Fibroblast of villous mesenchyme (primary cell): ENCODE measurements at regions not wholly inside any gene's neighbourhood (a gene's known extent, or its start where the extent isn't known, plus 50 kb on each side); places are given as distances from the start of the nearest gene placed in this dataset.

ENCODE experiments used
- DNase-seq: peaks from one replicate; pipeline ENCODE4 v3.0.0-alpha.2; 2010; ENCODE audit warnings: low read depth
- H3K4me3 ChIP-seq: 2 replicates; pipeline ENCODE4 v1.5.1; 2011; ENCODE audit warnings: low read depth, mild to moderate bottlenecking, low read length
- TF ChIP-seq, protein P1 (sequence below): IDR thresholded peaks from 2 replicates; pipeline ENCODE4 v1.5.1; 2012; ENCODE audit warnings: low read depth, mild to moderate bottlenecking, low read length; ENCODE audit not compliant: insufficient read depth

DNA sequence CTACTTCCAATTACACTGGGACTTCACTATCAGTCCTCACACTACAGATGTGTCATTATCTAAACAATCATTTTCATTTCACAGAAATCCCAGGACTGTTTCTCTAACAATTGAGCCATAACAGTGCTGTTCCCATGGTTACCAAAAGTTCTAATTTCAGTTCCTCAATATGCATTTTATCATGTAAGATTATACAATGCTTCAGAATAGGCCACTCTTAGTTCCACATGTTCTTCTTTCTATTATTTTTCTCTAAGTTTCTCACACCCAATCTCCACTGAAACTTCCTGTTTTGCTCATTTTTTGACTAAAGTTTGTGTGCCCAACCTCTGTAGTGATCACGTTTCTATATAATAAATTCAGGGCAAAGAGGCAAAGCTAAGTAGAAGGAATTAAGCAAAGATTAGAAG, 185.8 kb downstream of the DUSP6 start:
- H3K4me3 ChIP-seq = no peak overlapping the region
- no peak for DNase-seq
- TF ChIP-seq, protein P1, sequence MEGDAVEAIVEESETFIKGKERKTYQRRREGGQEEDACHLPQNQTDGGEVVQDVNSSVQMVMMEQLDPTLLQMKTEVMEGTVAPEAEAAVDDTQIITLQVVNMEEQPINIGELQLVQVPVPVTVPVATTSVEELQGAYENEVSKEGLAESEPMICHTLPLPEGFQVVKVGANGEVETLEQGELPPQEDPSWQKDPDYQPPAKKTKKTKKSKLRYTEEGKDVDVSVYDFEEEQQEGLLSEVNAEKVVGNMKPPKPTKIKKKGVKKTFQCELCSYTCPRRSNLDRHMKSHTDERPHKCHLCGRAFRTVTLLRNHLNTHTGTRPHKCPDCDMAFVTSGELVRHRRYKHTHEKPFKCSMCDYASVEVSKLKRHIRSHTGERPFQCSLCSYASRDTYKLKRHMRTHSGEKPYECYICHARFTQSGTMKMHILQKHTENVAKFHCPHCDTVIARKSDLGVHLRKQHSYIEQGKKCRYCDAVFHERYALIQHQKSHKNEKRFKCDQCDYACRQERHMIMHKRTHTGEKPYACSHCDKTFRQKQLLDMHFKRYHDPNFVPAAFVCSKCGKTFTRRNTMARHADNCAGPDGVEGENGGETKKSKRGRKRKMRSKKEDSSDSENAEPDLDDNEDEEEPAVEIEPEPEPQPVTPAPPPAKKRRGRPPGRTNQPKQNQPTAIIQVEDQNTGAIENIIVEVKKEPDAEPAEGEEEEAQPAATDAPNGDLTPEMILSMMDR = no peak

- H3K4me3 ChIP-seq = no peak overlapping the region
- TF ChIP-seq, protein P1 = no peak
- no peak for DNase-seq
These were observed 186.2 kb downstream of the DUSP6 start for GRCh38 chr12:89166121-89166520.

GRCh38 chr12:89165703-89166102, 186.6 kb downstream of the DUSP6 start:
- no peak overlapping the region for H3K4me3 ChIP-seq
- TF ChIP-seq, protein P1 = no peak
- no peak for DNase-seq

- TF ChIP-seq, protein P1 = no peak
- H3K4me3 ChIP-seq = no peak overlapping the region
- DNase-seq = no peak
These were observed 188.4 kb downstream of the DUSP6 start for GRCh38 chr12:89163918-89164317.

GRCh38 chr12:89162589-89163261, 189.6 kb downstream of the DUSP6 start:
- TF ChIP-seq, protein P1 = no peak
- DNase-seq = peak; percentile 99
- H3K4me3 ChIP-seq = no peak overlapping the region

DNA sequence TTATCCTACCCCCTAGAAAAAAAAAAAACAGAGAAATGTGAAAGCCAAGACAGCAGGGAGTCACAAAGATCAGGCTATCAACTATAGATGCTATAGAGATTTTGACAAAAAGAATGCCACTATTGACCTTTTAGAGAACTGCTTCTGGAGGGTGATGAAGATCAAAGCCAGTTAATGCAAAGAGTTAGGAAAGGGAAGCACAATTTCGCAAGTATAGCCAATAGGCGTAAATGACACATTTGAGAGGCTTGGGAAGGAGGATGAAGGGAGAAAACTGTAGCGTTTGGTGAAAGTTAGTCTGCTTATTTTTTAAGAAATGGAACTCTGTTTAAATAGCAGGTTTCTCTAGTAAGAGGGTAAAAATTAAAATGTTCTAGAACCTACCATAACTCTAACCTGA, 190.7 kb downstream of the DUSP6 start:
- DNase-seq = no peak
- no peak overlapping the region for H3K4me3 ChIP-seq
- TF ChIP-seq, protein P1 = no peak

- H3K4me3 ChIP-seq = no peak overlapping the region
- peak; percentile 81 for DNase-seq
- TF ChIP-seq, protein P1 = no peak
These were observed 191.6 kb downstream of the DUSP6 start for GRCh38 chr12:89160716-89161123.
